Lower lobe of right lung (tissue), 2 donors: ENCODE measurements at regions not wholly inside any gene's neighbourhood (a gene's known extent, or its start where the extent isn't known, plus 50 kb on each side); places are given as distances from the start of the nearest gene placed in this dataset.

ENCODE experiments used
- ATAC-seq, 2 donors: fragments of 200-7000 bp; cut with Tn5 transposase; one replicate each; pipeline ENCODE4 v1.9.1; 2020 to 2022; ENCODE audit warnings: mild to moderate bottlenecking in 2 of 2, moderate library complexity in 2 of 2
- DNase-seq: peaks from one replicate; pipeline ENCODE4 v3.0.0-alpha.2; 2020
- H3K27ac ChIP-seq: fragments of 200-600 bp; one replicate; pipeline ENCODE4 v1.8.0; 2022
- H3K27me3 ChIP-seq: fragments of 200-600 bp; one replicate; pipeline ENCODE4 v1.8.0; 2022; ENCODE audit warnings: low read depth
- H3K36me3 ChIP-seq: fragments of 200-600 bp; one replicate; pipeline ENCODE4 v1.8.0; 2022; ENCODE audit warnings: mild to moderate bottlenecking
- H3K4me1 ChIP-seq: fragments of 200-600 bp; one replicate; pipeline ENCODE4 v1.8.0; 2022
- H3K4me3 ChIP-seq: fragments of 200-600 bp; one replicate; pipeline ENCODE4 v1.8.0; 2022; ENCODE audit warnings: mild to moderate bottlenecking
- H3K9me3 ChIP-seq: fragments of 200-600 bp; one replicate; pipeline ENCODE4 v1.8.0; 2022
- intact Hi-C: fragments of 100-400 bp; cut with DNase I; formaldehyde crosslinking; loops from one replicate; pipeline ENCODE4 v1.11.0; 2022
- TF ChIP-seq, protein P1 (sequence below): fragments of 200-600 bp; IDR thresholded peaks from one replicate; pipeline ENCODE4 v1.8.0; 2022; ENCODE audit warnings: antibody characterized with exemption, mild to moderate bottlenecking
- donor health status: DM: no; HTN: yes; CAD: no; lungs with severe emphysema.

DNA sequence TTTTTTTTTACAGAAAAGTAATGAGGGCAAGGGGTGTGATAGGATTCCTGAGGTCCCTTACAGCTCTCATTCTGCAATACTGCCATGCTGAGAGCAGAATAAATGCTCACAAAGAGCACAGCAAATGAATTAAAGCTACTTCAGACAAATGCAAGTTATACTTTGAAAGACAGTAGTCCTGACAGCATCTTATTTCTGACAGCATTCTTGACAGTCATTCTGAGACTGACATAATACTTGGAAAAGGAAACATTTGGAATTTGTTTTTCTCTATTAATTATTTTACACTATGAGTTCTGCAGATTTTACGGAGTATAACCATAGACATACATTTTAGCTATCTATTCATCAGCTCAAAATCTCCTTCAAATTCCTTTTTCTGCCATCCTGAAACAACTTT, 935.2 kb upstream of the FAM98A start:
- no peak overlapping the region for H3K27ac ChIP-seq
- H3K4me3 ChIP-seq: no peak overlapping the region
- H3K36me3 ChIP-seq: no peaks in the 10 kb centered on the region
- TF ChIP-seq, protein P1, sequence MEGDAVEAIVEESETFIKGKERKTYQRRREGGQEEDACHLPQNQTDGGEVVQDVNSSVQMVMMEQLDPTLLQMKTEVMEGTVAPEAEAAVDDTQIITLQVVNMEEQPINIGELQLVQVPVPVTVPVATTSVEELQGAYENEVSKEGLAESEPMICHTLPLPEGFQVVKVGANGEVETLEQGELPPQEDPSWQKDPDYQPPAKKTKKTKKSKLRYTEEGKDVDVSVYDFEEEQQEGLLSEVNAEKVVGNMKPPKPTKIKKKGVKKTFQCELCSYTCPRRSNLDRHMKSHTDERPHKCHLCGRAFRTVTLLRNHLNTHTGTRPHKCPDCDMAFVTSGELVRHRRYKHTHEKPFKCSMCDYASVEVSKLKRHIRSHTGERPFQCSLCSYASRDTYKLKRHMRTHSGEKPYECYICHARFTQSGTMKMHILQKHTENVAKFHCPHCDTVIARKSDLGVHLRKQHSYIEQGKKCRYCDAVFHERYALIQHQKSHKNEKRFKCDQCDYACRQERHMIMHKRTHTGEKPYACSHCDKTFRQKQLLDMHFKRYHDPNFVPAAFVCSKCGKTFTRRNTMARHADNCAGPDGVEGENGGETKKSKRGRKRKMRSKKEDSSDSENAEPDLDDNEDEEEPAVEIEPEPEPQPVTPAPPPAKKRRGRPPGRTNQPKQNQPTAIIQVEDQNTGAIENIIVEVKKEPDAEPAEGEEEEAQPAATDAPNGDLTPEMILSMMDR: no peak
- no peaks in the 10 kb centered on the region for H3K9me3 ChIP-seq
- no peaks in the 10 kb centered on the region for H3K4me1 ChIP-seq
- no peak for DNase-seq
- intact Hi-C loops: no loop called here
- ATAC-seq: no peak
- no peaks in the 10 kb centered on the region for H3K27me3 ChIP-seq

DNA sequence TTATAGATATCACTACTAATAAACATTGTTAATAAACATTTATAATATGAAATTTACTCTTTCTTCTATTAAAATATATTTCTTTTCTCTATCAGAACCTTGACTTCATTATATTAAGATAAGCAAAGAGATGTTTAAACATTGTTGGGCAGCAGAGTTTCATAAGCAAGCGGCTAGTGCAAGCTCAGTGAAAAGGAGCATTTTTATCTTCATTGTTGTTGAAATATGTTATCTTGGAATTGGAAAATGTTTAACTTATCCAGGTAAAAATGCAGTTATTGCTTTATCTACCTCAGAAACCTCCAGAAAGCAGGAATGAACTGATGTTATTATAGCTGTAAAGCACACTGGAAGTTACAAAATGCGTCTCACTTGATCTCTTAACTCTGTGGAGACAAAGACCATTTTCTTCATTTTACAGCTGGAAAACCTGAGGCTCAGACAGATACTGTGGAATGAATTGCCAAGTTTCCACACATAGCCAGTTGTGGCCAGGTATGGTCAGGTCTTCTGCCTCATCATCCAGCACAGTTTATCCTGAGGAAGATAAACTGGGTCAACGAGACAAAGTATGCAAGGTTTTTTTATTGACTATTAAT, 934.6 kb upstream of the FAM98A start:
- Histone ChIP-seq H3K4me1 (no peaks in the 10 kb centered on the region), H3K27ac (no peak overlapping the region), H3K27me3 (no peaks in the 10 kb centered on the region), H3K9me3 (no peaks in the 10 kb centered on the region), H3K36me3 (no peaks in the 10 kb centered on the region), H3K4me3 (no peak overlapping the region)
- intact Hi-C loops: no loop called here
- DNase-seq (no peak), ATAC-seq (no peak)
- TF ChIP-seq, protein P1: no peak

DNA sequence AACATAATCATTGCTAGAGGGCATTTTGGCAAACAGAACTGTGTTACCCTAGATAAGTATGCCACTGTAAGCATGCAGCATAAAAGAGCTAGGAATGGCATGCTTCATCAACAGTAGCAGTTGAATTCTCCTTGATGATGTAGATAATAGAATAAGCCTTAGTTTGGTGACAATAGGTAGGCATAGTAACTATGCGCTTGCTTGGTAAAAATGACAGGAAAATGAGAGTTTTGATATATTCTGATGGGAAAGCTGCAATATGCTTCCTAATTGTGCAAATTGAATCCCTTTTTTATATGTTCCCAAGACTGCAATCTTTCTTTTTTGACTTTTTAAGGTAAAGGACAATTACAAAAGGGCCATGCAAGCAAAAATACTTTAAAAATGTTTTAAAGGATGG, 930.9 kb upstream of the FAM98A start:
- no peaks in the 10 kb centered on the region for H3K27me3 ChIP-seq
- no peak overlapping the region for H3K27ac ChIP-seq
- H3K36me3 ChIP-seq: no peaks in the 10 kb centered on the region
- ATAC-seq (no peak), DNase-seq (no peak)
- TF ChIP-seq, protein P1: no peak
- no peaks in the 10 kb centered on the region for H3K4me1 ChIP-seq
- intact Hi-C loops: no loop called here
- no peak overlapping the region for H3K4me3 ChIP-seq
- no peaks in the 10 kb centered on the region for H3K9me3 ChIP-seq

DNA sequence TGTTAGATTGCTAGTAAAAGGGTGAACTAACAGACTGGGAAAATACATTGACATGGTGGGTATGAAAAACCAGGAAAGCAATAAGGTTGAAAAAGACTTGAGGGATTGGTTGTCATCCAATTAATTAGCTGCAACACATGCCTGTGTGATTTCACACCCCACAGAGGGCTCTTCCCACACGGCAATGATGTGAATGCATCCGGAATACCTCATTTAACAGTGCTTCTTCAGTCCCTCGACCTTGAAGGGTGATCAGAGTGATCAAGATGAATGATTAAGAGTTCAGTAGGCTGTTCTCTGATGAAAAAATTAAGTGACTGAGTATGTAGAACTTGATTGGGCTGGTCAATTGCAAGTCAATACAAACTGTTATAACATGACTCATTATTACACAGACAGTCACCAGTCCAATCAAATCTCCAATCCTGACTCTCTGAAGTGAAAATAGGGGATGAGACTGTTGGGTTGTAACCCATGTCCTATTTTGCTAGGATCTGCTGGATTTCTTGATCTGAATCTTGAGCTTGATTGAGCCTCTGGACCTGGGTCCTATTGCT, 924.9 kb upstream of the FAM98A start:
- intact Hi-C loops: no loop called here
- no peak for DNase-seq
- Histone ChIP-seq H3K27ac (no peak overlapping the region), H3K4me1 (no peaks in the 10 kb centered on the region), H3K4me3 (no peak overlapping the region), H3K36me3 (no peaks in the 10 kb centered on the region), H3K9me3 (peaks cover 7% of the 10 kb centered on the region), H3K27me3 (no peaks in the 10 kb centered on the region)
- no peak for ATAC-seq
- TF ChIP-seq, protein P1: no peak

DNA sequence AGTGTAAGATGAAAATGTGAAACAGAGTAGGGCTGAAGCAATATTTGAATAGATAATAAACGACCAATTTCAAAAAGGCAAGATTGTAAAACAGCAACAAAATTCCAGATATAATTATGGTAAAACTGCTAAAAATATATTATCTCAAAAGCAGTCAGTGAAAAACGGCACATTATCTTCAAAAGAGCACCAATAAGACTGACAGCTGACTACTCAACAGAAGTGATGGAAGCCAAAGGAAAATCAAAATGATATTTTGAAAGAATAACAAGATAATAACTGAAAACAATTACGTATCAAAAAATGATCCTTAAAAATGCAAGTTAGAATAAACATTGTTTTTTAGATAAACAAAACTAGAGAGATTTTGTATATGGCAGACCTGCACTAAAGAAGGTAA, 920.6 kb upstream of the FAM98A start:
- Histone ChIP-seq H3K36me3 (no peaks in the 10 kb centered on the region), H3K4me3 (no peak overlapping the region), H3K9me3 (peaks cover 7% of the 10 kb centered on the region), H3K4me1 (no peaks in the 10 kb centered on the region), H3K27ac (no peak overlapping the region), H3K27me3 (no peaks in the 10 kb centered on the region)
- ATAC-seq (no peak), DNase-seq (no peak)
- TF ChIP-seq, protein P1: no peak
- intact Hi-C loops: no loop called here
